ENCODE measurements at regions not wholly inside any gene's neighbourhood (a gene's known extent, or its start where the extent isn't known, plus 50 kb on each side); places are given as distances from the start of the nearest gene placed in this dataset.

DNA sequence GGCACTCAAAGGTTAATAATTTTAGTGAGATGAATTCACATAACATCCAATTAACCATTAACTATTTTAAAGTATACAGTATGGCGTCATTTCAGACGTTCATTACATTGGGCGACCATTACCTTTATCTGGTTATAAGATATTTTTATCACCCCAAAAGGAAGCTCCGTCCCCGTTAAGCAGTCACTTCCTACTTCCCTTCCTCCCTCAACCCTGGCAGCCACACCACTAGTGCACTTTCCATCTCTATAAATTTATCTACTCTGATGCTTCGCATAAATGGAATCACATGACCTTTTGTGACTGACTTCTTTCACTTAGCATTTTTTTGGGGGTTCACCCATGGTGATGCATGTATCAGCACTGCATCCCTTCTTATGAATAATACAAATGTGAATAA is 168.3 kb upstream of the PUM3 start:
- Histone ChIP-seq H3K4me3 (ENCODE audit: low read length, poor library complexity, severe bottlenecking) (no peak overlapping the region), H2AFZ (ENCODE audit: low read length) (no peak overlapping the region), H3K36me3 (ENCODE audit: insufficient read depth, low read length) (no peaks in the 10 kb centered on the region), H3K9ac (ENCODE audit: low read depth, low read length, poor library complexity, severe bottlenecking) (no peak overlapping the region), H4K20me1 (ENCODE audit: insufficient read depth, low read length, poor library complexity, severe bottlenecking) (no peaks in the 10 kb centered on the region), H3K79me2 (ENCODE audit: insufficient read depth, low read length) (no peaks in the 10 kb centered on the region), H3K4me2 (ENCODE audit: low read depth, low read length, poor library complexity, severe bottlenecking) (no peak overlapping the region), H3K27me3 (ENCODE audit: insufficient read depth, low read length, poor library complexity, severe bottlenecking) (no peaks in the 10 kb centered on the region), H3F3A (ENCODE audit: low read depth) (no peaks in the 10 kb centered on the region), H3K9me3 (ENCODE audit: insufficient read depth, low read depth, low read length) (no peaks in the 10 kb centered on the region), H3K9me2 (replicated peaks; ENCODE audit: low read depth, low read length) (no peaks in the 10 kb centered on the region), H3K4me1 (ENCODE audit: insufficient read depth, low read length, poor library complexity, severe bottlenecking) (no peaks in the 10 kb centered on the region)
- TF ChIP-seq, protein P1, sequence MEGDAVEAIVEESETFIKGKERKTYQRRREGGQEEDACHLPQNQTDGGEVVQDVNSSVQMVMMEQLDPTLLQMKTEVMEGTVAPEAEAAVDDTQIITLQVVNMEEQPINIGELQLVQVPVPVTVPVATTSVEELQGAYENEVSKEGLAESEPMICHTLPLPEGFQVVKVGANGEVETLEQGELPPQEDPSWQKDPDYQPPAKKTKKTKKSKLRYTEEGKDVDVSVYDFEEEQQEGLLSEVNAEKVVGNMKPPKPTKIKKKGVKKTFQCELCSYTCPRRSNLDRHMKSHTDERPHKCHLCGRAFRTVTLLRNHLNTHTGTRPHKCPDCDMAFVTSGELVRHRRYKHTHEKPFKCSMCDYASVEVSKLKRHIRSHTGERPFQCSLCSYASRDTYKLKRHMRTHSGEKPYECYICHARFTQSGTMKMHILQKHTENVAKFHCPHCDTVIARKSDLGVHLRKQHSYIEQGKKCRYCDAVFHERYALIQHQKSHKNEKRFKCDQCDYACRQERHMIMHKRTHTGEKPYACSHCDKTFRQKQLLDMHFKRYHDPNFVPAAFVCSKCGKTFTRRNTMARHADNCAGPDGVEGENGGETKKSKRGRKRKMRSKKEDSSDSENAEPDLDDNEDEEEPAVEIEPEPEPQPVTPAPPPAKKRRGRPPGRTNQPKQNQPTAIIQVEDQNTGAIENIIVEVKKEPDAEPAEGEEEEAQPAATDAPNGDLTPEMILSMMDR (conservative IDR thresholded peaks at IDR 0.05; ENCODE audit: low read length) = no peak
- TF ChIP-seq EZH2phosphoT487 (IDR thresholded peaks at IDR 0.05; ENCODE audit: borderline replicate concordance) = no peak

GRCh38 chr9:3008091-3008490 is 164.2 kb upstream of the PUM3 start:
- H3K9me3 ChIP-seq (ENCODE audit: insufficient read depth, low read depth, low read length) = no peaks in the 10 kb centered on the region
- no peaks in the 10 kb centered on the region for H3K36me3 ChIP-seq (ENCODE audit: insufficient read depth, low read length)
- no peak overlapping the region for H3K9ac ChIP-seq (ENCODE audit: low read depth, low read length, poor library complexity, severe bottlenecking)

GRCh38 chr9:3007326-3007725 is 163.4 kb upstream of the PUM3 start:
- Histone ChIP-seq H4K20me1 (ENCODE audit: insufficient read depth, low read length, poor library complexity, severe bottlenecking) (no peaks in the 10 kb centered on the region), H3F3A (ENCODE audit: low read depth) (no peaks in the 10 kb centered on the region), H3K9me3 (ENCODE audit: insufficient read depth, low read depth, low read length) (no peaks in the 10 kb centered on the region), H3K79me2 (ENCODE audit: insufficient read depth, low read length) (no peaks in the 10 kb centered on the region), H3K36me3 (ENCODE audit: insufficient read depth, low read length) (no peaks in the 10 kb centered on the region), H3K27me3 (ENCODE audit: insufficient read depth, low read length, poor library complexity, severe bottlenecking) (no peaks in the 10 kb centered on the region), H3K4me2 (ENCODE audit: low read depth, low read length, poor library complexity, severe bottlenecking) (no peak overlapping the region), H2AFZ (ENCODE audit: low read length) (no peak overlapping the region), H3K9ac (ENCODE audit: low read depth, low read length, poor library complexity, severe bottlenecking) (no peak overlapping the region), H3K4me1 (ENCODE audit: insufficient read depth, low read length, poor library complexity, severe bottlenecking) (no peaks in the 10 kb centered on the region), H3K4me3 (ENCODE audit: low read length, poor library complexity, severe bottlenecking) (no peak overlapping the region), H3K9me2 (replicated peaks; ENCODE audit: low read depth, low read length) (no peaks in the 10 kb centered on the region)
- TF ChIP-seq, protein P1 (conservative IDR thresholded peaks at IDR 0.05; ENCODE audit: low read length) = no peak
- TF ChIP-seq EZH2phosphoT487 (IDR thresholded peaks at IDR 0.05; ENCODE audit: borderline replicate concordance) = no peak

More at GRCh38 chr9:3008091-3008490, 164.2 kb upstream of the PUM3 start:
- no peaks in the 10 kb centered on the region for H4K20me1 ChIP-seq (ENCODE audit: insufficient read depth, low read length, poor library complexity, severe bottlenecking)
- no peaks in the 10 kb centered on the region for H3K79me2 ChIP-seq (ENCODE audit: insufficient read depth, low read length)
- no peaks in the 10 kb centered on the region for H3K4me1 ChIP-seq (ENCODE audit: insufficient read depth, low read length, poor library complexity, severe bottlenecking)
- no peak overlapping the region for H2AFZ ChIP-seq (ENCODE audit: low read length)
- no peaks in the 10 kb centered on the region for H3K9me2 ChIP-seq (replicated peaks; ENCODE audit: low read depth, low read length)
- no peak overlapping the region for H3K4me3 ChIP-seq (ENCODE audit: low read length, poor library complexity, severe bottlenecking)
- no peaks in the 10 kb centered on the region for H3K27me3 ChIP-seq (ENCODE audit: insufficient read depth, low read length, poor library complexity, severe bottlenecking)
- H3F3A ChIP-seq (ENCODE audit: low read depth) = no peaks in the 10 kb centered on the region
- TF ChIP-seq EZH2phosphoT487 (IDR thresholded peaks at IDR 0.05; ENCODE audit: borderline replicate concordance) = no peak
- TF ChIP-seq, protein P1 (conservative IDR thresholded peaks at IDR 0.05; ENCODE audit: low read length) = no peak
- H3K4me2 ChIP-seq (ENCODE audit: low read depth, low read length, poor library complexity, severe bottlenecking) = no peak overlapping the region

Data from Loucy (cell line).